Activated naive CD8-positive, alpha-beta T cell treated with anti-CD3 and anti-CD28 coated beads, Interleukin-2, amount 10 ng/mL, durations not matched to agents 7 days and 5 days (primary cell): ENCODE measurements at regions not wholly inside any gene's neighbourhood (a gene's known extent, or its start where the extent isn't known, plus 50 kb on each side); places are given as distances from the start of the nearest gene placed in this dataset.

Experiments used
- ATAC-seq: fragments of 150-1000 bp; cut with Tn5 transposase; one replicate; pipeline ENCODE4 v1.10.0; 2021; ENCODE audit warnings: low read depth, moderate library complexity
- POLR2A ChIA-PET: fragments of 350-600 bp; sonication (Branson Sonifier 250); formaldehyde crosslinking; loops from one replicate; lab custom pipeline; 2021; ENCODE audit warnings: antibody characterized with exemption; lab: Charles Lee
- DNase-seq: peaks from one replicate; pipeline ENCODE4 v3.0.0; 2021
- H3K27ac Mint-ChIP-seq: one replicate; pipeline ENCODE4 v1.8.0; 2022; ENCODE audit warnings: mild to moderate bottlenecking, mixed read lengths
- H3K27me3 Mint-ChIP-seq: one replicate; pipeline ENCODE4 v1.8.0; 2022; ENCODE audit warnings: mild to moderate bottlenecking, moderate library complexity, mixed read lengths
- H3K36me3 Mint-ChIP-seq: one replicate; pipeline ENCODE4 v1.8.0; 2021; ENCODE audit warnings: mild to moderate bottlenecking, mixed read lengths
- H3K4me1 Mint-ChIP-seq: one replicate; pipeline ENCODE4 v1.8.0; 2021; ENCODE audit warnings: mixed read lengths
- H3K4me3 Mint-ChIP-seq: one replicate; pipeline ENCODE4 v1.8.0; 2022; ENCODE audit warnings: mild to moderate bottlenecking, moderate library complexity, mixed read lengths
- H3K9me3 Mint-ChIP-seq: one replicate; pipeline ENCODE4 v1.8.0; 2021; ENCODE audit warnings: mixed read lengths

- H3K36me3 Mint-ChIP-seq, result no peaks in the 10 kb centered on the region
- H3K9me3 Mint-ChIP-seq, result peaks cover 4% of the 10 kb centered on the region
- ATAC-seq, result no peak
- DNase-seq, result no peak
- H3K27ac Mint-ChIP-seq, result no peak overlapping the region
- peaks cover 20% of the 10 kb centered on the region for H3K4me1 Mint-ChIP-seq
- H3K27me3 Mint-ChIP-seq, result peaks cover 18% of the 10 kb centered on the region
- POLR2A ChIA-PET, result interaction anchor here (0.7 kb wide), 1 partner anchor 154 kb away, joined by 3 read pairs; no protein-coding TSS in a partner anchor
- H3K4me3 Mint-ChIP-seq, result no peak overlapping the region
These were observed 85.8 kb downstream of the LINGO1 start for GRCh38 chr15:77546870-77547269.

GRCh38 chr15:77546050-77546501 lies 86.6 kb downstream of the LINGO1 start:
- no peak overlapping the region for H3K27ac Mint-ChIP-seq
- H3K9me3 Mint-ChIP-seq, result peaks cover 4% of the 10 kb centered on the region
- no peak for ATAC-seq
- no peak overlapping the region for H3K4me3 Mint-ChIP-seq
- POLR2A ChIA-PET, result no interaction called here
- peaks cover 18% of the 10 kb centered on the region for H3K27me3 Mint-ChIP-seq
- no peak for DNase-seq
- H3K4me1 Mint-ChIP-seq, result peaks cover 21% of the 10 kb centered on the region
- H3K36me3 Mint-ChIP-seq, result no peaks in the 10 kb centered on the region

- Mint-ChIP-seq H3K4me3 (no peak overlapping the region), H3K4me1 (peaks cover 21% of the 10 kb centered on the region), H3K36me3 (no peaks in the 10 kb centered on the region), H3K27ac (no peak overlapping the region), H3K9me3 (peaks cover 4% of the 10 kb centered on the region), H3K27me3 (peaks cover 18% of the 10 kb centered on the region)
- DNase-seq (no peak), ATAC-seq (no peak)
- POLR2A ChIA-PET, result no interaction called here
These were observed 87.7 kb downstream of the LINGO1 start for GRCh38 chr15:77545058-77545457.

- peaks cover 21% of the 10 kb centered on the region for H3K4me1 Mint-ChIP-seq
- peaks cover 18% of the 10 kb centered on the region for H3K27me3 Mint-ChIP-seq
- H3K27ac Mint-ChIP-seq, result no peak overlapping the region
- H3K4me3 Mint-ChIP-seq, result peak overlapping the region; percentile 81
- ATAC-seq (no peak), DNase-seq (no peak)
- no peaks in the 10 kb centered on the region for H3K36me3 Mint-ChIP-seq
- peaks cover 4% of the 10 kb centered on the region for H3K9me3 Mint-ChIP-seq
- POLR2A ChIA-PET, result interaction anchor here (1.3 kb wide), 1 partner anchor 125 kb away, joined by 3 read pairs; no protein-coding TSS in a partner anchor
These were observed 88.5 kb downstream of the LINGO1 start for GRCh38 chr15:77544162-77544561.

GRCh38 chr15:77543159-77543882 lies 89.4 kb downstream of the LINGO1 start:
- peaks cover 21% of the 10 kb centered on the region for H3K4me1 Mint-ChIP-seq
- H3K27ac Mint-ChIP-seq, result peak overlapping the region; percentile 71
- peak; percentile 97 for ATAC-seq
- H3K27me3 Mint-ChIP-seq, result peaks cover 18% of the 10 kb centered on the region
- POLR2A ChIA-PET, result interaction anchor here (1.0 to 1.3 kb wide), 4 partner anchors 124 to 433 kb away, joined by 3 to 4 read pairs (median 3); no protein-coding TSS in a partner anchor
- H3K9me3 Mint-ChIP-seq, result peaks cover 4% of the 10 kb centered on the region
- H3K4me3 Mint-ChIP-seq, result peak overlapping the region; percentile 81
- H3K36me3 Mint-ChIP-seq, result no peaks in the 10 kb centered on the region
- peak; percentile 88 for DNase-seq

GRCh38 chr15:77542491-77543001 lies 90.2 kb downstream of the LINGO1 start:
- Mint-ChIP-seq H3K9me3 (peaks cover 4% of the 10 kb centered on the region), H3K4me1 (peaks cover 21% of the 10 kb centered on the region), H3K36me3 (no peaks in the 10 kb centered on the region), H3K27ac (peak overlapping the region; percentile 25), H3K27me3 (peaks cover 18% of the 10 kb centered on the region), H3K4me3 (peak overlapping the region; percentile 81)
- POLR2A ChIA-PET, result interaction anchor here (1.0 to 1.3 kb wide), 4 partner anchors 123 to 432 kb away, joined by 3 to 4 read pairs (median 3); no protein-coding TSS in a partner anchor
- ATAC-seq (no peak), DNase-seq (no peak)

GRCh38 chr15:77541421-77542181 lies 91.1 kb downstream of the LINGO1 start:
- ATAC-seq (no peak), DNase-seq (no peak)
- H3K36me3 Mint-ChIP-seq, result no peaks in the 10 kb centered on the region
- H3K9me3 Mint-ChIP-seq, result no peaks in the 10 kb centered on the region
- POLR2A ChIA-PET, result no interaction called here
- peaks cover 21% of the 10 kb centered on the region for H3K27me3 Mint-ChIP-seq
- H3K4me3 Mint-ChIP-seq, result no peak overlapping the region
- H3K4me1 Mint-ChIP-seq, result peaks cover 21% of the 10 kb centered on the region
- no peak overlapping the region for H3K27ac Mint-ChIP-seq

GRCh38 chr15:77540312-77541060 lies 92.2 kb downstream of the LINGO1 start:
- no peak overlapping the region for H3K27ac Mint-ChIP-seq
- no peak for ATAC-seq
- H3K9me3 Mint-ChIP-seq, result no peaks in the 10 kb centered on the region

GRCh38 chr15:77538793-77539497 lies 93.8 kb downstream of the LINGO1 start:
- POLR2A ChIA-PET, result no interaction called here
- H3K4me1 Mint-ChIP-seq, result peaks cover 11% of the 10 kb centered on the region
- H3K27ac Mint-ChIP-seq, result no peak overlapping the region
- no peaks in the 10 kb centered on the region for H3K9me3 Mint-ChIP-seq
- no peaks in the 10 kb centered on the region for H3K36me3 Mint-ChIP-seq
- no peak for ATAC-seq
- H3K4me3 Mint-ChIP-seq, result no peak overlapping the region
- no peak for DNase-seq
- peaks cover 11% of the 10 kb centered on the region for H3K27me3 Mint-ChIP-seq

More at GRCh38 chr15:77540312-77541060, 92.2 kb downstream of the LINGO1 start:
- DNase-seq, result no peak
- H3K27me3 Mint-ChIP-seq, result peaks cover 13% of the 10 kb centered on the region
- no peaks in the 10 kb centered on the region for H3K36me3 Mint-ChIP-seq
- no peak overlapping the region for H3K4me3 Mint-ChIP-seq
- H3K4me1 Mint-ChIP-seq, result peaks cover 12% of the 10 kb centered on the region
- POLR2A ChIA-PET, result no interaction called here

- Mint-ChIP-seq H3K27me3 (peaks cover 14% of the 10 kb centered on the region), H3K4me3 (no peak overlapping the region), H3K36me3 (no peaks in the 10 kb centered on the region), H3K9me3 (no peaks in the 10 kb centered on the region), H3K27ac (no peak overlapping the region), H3K4me1 (peaks cover 7% of the 10 kb centered on the region)
- DNase-seq (peak; percentile 3), ATAC-seq (no peak)
- POLR2A ChIA-PET, result no interaction called here
These were observed 94.7 kb downstream of the LINGO1 start for GRCh38 chr15:77538027-77538451.

GRCh38 chr15:77537006-77537405 lies 95.7 kb downstream of the LINGO1 start:
- POLR2A ChIA-PET, result no interaction called here
- peaks cover 2% of the 10 kb centered on the region for H3K4me1 Mint-ChIP-seq
- H3K27ac Mint-ChIP-seq, result no peak overlapping the region
- peaks cover 18% of the 10 kb centered on the region for H3K27me3 Mint-ChIP-seq
- H3K9me3 Mint-ChIP-seq, result no peaks in the 10 kb centered on the region
- DNase-seq (no peak), ATAC-seq (no peak)
- no peaks in the 10 kb centered on the region for H3K36me3 Mint-ChIP-seq
- H3K4me3 Mint-ChIP-seq, result no peak overlapping the region

GRCh38 chr15:77535845-77536244 lies 96.9 kb downstream of the LINGO1 start:
- no peaks in the 10 kb centered on the region for H3K9me3 Mint-ChIP-seq
- POLR2A ChIA-PET, result no interaction called here
- no peak overlapping the region for H3K27ac Mint-ChIP-seq
- H3K4me3 Mint-ChIP-seq, result no peak overlapping the region
- H3K36me3 Mint-ChIP-seq, result no peaks in the 10 kb centered on the region
- H3K4me1 Mint-ChIP-seq, result no peaks in the 10 kb centered on the region
- ATAC-seq (no peak), DNase-seq (no peak)
- peaks cover 18% of the 10 kb centered on the region for H3K27me3 Mint-ChIP-seq
